GM21390 (cell line): ENCODE measurements at regions not wholly inside any gene's neighbourhood (a gene's known extent, or its start where the extent isn't known, plus 50 kb on each side); places are given as distances from the start of the nearest gene placed in this dataset.

Source experiments
- ATAC-seq: cut with Tn5 transposase; IDR thresholded peaks from one replicate; pipeline ENCODE4 v1.9.1; 2021; ENCODE audit not compliant: unreplicated experiment

DNA sequence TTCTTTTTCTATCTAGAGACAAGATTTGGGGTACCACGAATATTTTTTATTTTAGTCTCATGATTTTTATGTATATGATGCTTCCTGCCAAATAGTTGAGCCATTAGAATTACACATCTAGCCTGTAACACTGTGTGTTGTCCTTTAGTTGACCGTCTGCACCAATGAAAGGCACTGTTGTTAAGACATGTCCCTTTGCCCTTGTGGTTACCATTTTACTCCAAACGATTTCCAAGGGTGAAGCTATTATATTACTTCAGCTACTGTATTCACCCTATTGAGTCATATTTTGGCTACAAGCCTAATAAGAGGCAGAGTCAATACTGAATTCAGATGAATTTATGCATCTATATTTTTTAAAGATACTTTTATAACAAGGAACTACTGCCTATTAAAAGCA is 207.6 kb downstream of the CETN3 start:
- ATAC-seq: no peak

GRCh38 chr5:90193185-90193822 is 216.3 kb downstream of the CETN3 start:
- no peak for ATAC-seq

DNA sequence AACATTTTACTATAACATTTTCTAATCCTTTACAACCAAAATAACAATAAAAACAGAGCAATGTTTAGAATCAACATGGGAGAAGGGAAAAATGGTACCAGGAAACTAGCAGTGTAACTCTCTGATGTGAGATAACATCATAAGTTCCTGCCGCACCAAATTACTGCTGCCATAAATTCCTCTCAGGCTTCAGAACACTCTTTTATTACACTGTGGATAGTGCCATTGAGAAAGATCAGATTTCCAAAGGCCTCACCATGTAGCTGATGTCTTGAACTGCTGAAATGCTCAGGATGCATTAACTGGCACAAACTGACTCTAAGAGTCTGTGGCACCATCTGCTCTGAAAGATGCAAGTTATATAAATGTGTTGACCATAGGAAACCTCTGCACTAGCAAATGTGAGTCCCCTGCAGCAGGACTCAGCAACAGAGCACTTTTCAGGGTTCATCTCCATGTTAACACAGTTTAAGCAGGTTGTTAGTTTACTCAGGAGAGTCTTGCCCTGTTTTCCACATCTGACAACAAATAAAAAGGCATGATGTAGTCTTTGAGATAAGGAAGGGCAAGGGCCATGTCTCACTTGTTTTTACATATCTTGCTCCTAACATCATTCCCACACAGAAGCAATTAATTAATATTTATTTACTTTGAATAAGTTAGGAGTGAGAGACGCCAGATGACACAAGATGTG is 218.1 kb downstream of the CETN3 start:
- no peak for ATAC-seq

- ATAC-seq: no peak
Measured at GRCh38 chr5:90185897-90186468, 223.6 kb downstream of the CETN3 start.

DNA sequence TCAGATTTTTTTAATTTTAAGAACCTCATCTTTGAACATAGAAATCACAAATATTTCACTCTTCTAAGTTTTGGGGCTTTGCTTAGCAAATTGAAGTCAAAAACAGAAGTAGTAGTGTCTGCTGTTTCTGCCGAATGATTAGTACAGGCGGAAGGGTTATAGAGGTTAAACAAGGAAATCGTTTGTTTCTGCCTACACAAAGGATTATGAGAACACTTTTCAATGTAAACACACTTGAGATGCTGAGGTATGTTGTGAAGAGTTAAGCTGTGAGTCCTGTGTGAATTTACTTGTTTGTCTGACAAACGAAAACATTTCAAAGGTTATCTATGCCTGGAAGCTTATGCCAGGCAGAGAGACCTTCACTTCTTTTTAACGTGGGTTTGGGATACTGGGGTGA is 224.8 kb downstream of the CETN3 start:
- no peak for ATAC-seq

DNA sequence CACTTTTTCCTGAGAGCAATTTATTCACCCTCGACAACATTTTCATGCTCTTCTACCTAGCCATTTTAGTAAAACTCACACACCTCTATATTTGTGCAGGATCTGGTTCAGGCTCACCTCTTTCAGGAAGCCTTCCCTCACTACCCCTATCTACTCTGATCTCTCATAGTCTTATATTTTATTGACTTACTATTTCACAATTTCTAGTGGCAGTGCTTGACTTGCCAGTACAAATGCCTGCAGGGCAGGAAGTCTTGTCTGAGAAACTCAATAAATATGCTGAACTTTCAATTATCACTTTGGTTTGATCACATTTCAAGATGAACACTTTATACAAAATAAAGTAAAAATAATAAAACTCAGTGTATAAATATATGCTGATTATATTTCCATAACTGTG is 226.8 kb downstream of the CETN3 start:
- ATAC-seq: no peak

DNA sequence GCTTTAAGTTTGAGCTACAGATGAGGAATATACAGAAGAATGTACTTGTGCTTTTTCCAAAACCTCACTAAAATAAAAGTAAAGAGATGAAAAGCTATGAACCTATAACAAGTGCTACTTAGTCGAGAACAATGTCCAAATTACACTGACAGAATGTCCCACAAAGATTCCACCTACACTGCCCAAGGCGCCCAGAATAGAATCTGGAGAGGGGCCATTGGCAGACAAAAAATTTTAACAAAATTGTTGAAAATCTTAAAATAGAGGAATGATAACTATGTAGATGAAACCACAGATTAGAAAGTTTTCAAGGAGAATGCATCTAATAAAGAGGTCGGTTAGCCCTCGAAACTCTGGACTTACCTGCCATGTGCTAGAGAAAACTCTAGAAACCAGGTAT is 235.3 kb downstream of the CETN3 start:
- ATAC-seq: no peak

DNA sequence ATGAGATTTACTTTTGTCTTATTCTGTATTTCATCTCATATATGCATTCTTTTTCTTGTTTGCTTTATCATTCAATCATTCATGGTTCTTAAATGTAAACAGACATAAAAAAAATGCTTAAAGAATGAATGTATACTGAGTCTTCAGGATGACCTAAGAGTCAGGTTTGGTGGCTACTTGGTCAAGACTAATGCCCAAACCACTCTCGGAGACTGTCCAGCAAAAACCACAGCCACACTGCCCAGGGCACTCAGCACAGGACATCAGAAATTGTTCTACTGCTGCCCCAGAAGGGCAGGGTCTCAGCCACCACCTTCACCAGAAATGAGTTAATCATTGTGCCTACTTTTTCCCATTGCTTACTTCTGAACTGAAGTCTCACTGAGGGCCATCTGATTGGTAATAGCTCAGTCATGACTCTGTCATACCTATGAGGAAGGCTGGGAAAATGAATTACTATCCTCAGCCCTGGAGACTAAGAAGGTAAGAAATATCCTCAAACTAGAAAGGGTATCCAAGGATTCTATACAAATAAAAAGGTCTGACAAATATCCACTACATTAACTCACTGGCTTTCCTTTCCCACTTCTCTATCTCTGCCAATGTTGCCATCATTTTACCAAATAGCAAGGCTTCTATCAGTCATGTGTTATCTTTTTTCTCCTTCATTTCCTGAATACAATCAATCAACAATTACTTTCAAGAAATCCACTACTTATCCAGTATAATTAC is 236.1 kb downstream of the CETN3 start:
- no peak for ATAC-seq

DNA sequence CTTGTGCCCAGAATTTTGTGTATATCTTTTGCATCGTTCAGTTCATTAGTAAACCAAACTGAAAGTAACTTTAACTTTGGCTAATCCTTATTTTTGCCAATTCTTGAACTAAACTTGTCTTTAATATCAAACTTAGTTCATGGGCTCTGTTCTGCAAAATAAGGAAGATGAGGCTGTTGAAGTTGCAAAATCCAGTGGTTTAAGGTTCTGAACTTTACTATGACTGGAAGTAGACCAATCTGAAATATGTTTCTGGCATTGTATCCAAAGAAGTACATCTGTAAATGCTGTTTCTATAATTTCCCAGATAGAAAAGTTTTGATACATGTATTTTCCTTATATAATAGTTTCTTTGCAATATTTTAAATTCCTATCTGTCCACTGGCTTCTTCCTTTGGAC is 238.1 kb downstream of the CETN3 start:
- ATAC-seq: no peak

DNA sequence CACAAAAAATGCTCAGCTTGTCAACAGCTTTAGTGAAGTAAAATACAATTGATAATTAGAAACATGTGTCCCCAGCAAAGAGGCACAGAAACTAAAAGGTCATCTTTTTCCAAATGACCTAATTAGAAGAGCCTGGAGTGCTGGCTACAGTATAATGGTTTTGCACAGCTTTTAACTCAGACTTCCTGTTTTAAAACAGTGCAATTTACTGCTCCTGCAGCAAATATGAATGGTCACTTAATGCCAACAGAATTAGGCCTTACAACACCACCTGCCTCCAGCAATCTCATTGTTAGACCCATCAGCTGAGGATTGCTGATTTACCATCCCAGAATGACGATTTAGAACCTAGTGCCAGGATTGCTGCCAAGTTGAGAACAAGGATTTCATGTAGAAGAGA is 239.3 kb downstream of the CETN3 start:
- no peak for ATAC-seq

DNA sequence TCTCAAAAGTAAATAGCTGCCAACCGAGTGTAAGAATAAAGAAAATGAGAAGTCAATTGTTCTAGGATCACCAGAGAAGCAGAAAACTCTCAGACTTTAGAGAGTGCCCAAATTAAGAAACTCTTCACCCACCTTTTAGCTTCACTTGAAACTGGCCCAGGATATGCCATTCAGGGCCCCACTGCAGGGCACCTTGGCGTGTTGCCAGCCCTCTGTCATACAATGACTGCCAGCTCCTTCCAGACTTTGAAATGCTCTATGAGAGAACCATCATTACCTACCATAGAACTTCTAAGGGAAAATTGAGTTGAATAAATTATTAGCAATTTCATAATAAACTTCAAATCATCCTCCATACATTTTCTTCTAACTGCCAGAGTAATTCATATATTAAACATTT is 240.5 kb downstream of the CETN3 start:
- ATAC-seq: no peak

- no peak for ATAC-seq
Measured at GRCh38 chr5:90168399-90168798, 241.2 kb downstream of the CETN3 start.

DNA sequence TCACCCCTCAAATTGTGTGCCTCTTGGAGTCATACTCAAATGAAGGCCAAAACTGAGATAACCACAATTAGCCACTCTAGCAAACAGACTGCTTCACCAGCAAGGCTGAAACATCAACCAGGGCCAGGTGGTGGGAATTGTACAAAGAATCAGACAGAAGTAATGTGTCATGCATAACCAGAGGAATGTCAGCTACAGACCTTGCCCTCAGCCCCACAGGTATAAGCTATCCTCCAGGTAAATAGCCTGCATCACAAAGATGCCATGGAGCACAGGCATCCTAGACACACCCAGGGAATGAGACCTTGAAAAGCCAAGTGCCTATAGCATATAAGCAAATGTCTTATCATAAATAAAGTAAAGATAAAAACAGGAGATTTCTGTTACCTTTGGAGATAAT is 242.7 kb downstream of the CETN3 start:
- ATAC-seq: no peak

DNA sequence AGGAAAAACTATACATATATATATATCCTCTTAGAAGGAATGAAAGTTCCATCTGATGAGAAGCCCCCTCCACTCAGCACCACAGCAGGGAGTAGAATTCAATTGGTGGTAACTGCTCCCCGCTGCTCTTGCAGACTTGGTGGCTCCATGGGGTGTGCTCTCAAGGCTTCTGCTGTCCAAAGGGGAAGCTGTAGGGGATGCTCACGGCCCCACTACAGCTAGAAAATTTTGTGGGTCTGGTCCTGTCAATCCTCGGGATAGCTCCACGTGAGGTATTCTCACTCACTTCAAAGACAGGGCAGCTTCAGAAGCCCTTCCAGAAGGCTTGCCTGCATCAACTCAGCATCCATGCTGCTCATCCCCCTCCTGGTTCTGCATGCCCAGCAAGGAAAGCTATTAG is 247.2 kb downstream of the CETN3 start:
- ATAC-seq: no peak

GRCh38 chr5:90161414-90161813 is 248.1 kb downstream of the CETN3 start:
- ATAC-seq: no peak

- ATAC-seq: no peak
Measured at GRCh38 chr5:90158131-90158530, 251.4 kb downstream of the CETN3 start.

DNA sequence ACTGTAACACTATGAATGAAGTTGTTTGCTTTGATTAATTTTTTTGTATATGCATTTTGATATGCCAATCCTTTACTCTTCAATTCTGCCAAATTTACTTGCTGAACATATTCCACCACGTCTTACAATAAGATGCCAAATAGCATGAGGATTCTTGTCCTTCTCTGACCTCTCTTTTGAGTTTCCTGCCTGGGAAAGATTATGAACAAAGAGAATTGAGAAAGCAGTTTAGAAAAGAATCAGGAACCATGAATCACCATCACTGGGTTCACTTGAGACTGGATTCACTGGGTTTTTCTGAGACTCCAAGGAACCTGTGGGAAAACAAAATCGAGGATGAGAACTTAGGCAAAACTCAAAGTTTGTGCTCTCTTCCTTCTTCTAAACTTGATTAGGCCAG is 256.5 kb downstream of the CETN3 start:
- ATAC-seq: no peak

GRCh38 chr5:90144625-90145327 is 264.8 kb downstream of the CETN3 start:
- ATAC-seq: no peak

GRCh38 chr5:90142541-90142940 is 267.0 kb downstream of the CETN3 start:
- ATAC-seq: no peak

DNA sequence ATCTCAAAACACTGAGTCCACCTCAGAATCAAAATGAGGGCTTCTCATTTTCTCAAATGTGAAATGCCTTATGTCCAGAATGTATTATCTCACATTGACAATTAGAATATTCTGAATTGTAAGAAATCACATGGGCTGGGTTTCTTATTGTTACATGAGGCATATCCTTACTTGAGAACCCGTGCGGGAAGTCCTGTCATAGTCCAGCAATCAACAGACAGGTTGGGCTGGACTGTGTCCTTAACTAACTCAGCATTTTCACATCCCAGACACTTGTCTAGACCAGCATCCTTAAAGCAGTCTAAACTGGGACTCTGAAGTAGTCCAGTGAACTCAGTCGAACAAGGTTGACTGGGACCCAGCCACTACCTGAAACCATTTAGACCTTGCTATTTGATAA is 267.6 kb downstream of the CETN3 start:
- no peak for ATAC-seq

GRCh38 chr5:90136952-90137528 is 272.5 kb downstream of the CETN3 start:
- ATAC-seq: no peak
